ENCODE measurements at regions not wholly inside any gene's neighbourhood (a gene's known extent, or its start where the extent isn't known, plus 50 kb on each side); places are given as distances from the start of the nearest gene placed in this dataset.

- H3K36me3 ChIP-seq (ENCODE audit: control insufficient read depth, insufficient read depth, low read length) = no peaks in the 10 kb centered on the region
- no peaks in the 10 kb centered on the region for H3K27me3 ChIP-seq (ENCODE audit: control insufficient read depth, insufficient read depth, low read length)
- Mint-ChIP-seq H3K36me3 (no peaks in the 10 kb centered on the region), H3K9me3 (peaks cover 3 to 11% of the 10 kb centered on the region in 2 donors), H3K27ac (no peak overlapping the region), H3K4me3 (no peak overlapping the region), H3K27me3 (ENCODE audit: low read depth in 2 of 2) (no peaks in the 10 kb centered on the region), H3K4me1 (no peaks in the 10 kb centered on the region)
- no peaks in the 10 kb centered on the region for H3K9me3 ChIP-seq (ENCODE audit: control insufficient read depth, insufficient read depth, low read length)
- no peak for TF ChIP-seq CTCF (IDR thresholded peaks at IDR 0.05)
- H3K27ac ChIP-seq (ENCODE audit: low read length) = no peak overlapping the region
- H3K4me1 ChIP-seq (ENCODE audit: control insufficient read depth, insufficient read depth, low read length) = no peaks in the 10 kb centered on the region
- ATAC-seq (no peak), DNase-seq (no peak)
- H3K4me3 ChIP-seq (ENCODE audit: low read length) = no peak overlapping the region
- intact Hi-C loops (cut with micrococcal nuclease) = no loop called here
- WGBS (ENCODE audit: insufficient coverage) = 68% methylated on average over 4 of the region's 4 CpGs
Observed at GRCh38 chr6:121748376-121748775, 312.9 kb downstream of the GJA1 start.

- H3K9me3 ChIP-seq (ENCODE audit: control insufficient read depth, insufficient read depth, low read length) = no peaks in the 10 kb centered on the region
- peaks cover 3 to 11% of the 10 kb centered on the region in 2 donors for H3K9me3 Mint-ChIP-seq
- no peak overlapping the region for H3K4me3 ChIP-seq (ENCODE audit: low read length)
- H3K27me3 ChIP-seq (ENCODE audit: control insufficient read depth, insufficient read depth, low read length) = no peaks in the 10 kb centered on the region
- no peaks in the 10 kb centered on the region for H3K36me3 Mint-ChIP-seq
- H3K36me3 ChIP-seq (ENCODE audit: control insufficient read depth, insufficient read depth, low read length) = no peaks in the 10 kb centered on the region
- TF ChIP-seq CTCF (IDR thresholded peaks at IDR 0.05) = no peak
- WGBS (ENCODE audit: insufficient coverage) = 74% methylated on average over 2 of the region's 2 CpGs
- H3K4me1 ChIP-seq (ENCODE audit: control insufficient read depth, insufficient read depth, low read length) = no peaks in the 10 kb centered on the region
- no peak overlapping the region for H3K4me3 Mint-ChIP-seq
- no peaks in the 10 kb centered on the region for H3K4me1 Mint-ChIP-seq
- H3K27me3 Mint-ChIP-seq (ENCODE audit: low read depth in 2 of 2) = no peaks in the 10 kb centered on the region
- no peak for DNase-seq
- H3K27ac ChIP-seq (ENCODE audit: low read length) = no peak overlapping the region
- ATAC-seq = no peak
- intact Hi-C loops (cut with micrococcal nuclease) = no loop called here
- no peak overlapping the region for H3K27ac Mint-ChIP-seq
Observed at GRCh38 chr6:121748850-121749249, 313.4 kb downstream of the GJA1 start.

GRCh38 chr6:121755485-121755884, 320.0 kb downstream of the GJA1 start:
- TF ChIP-seq CTCF (IDR thresholded peaks at IDR 0.05) = no peak
- H3K27ac Mint-ChIP-seq = no peak overlapping the region
- peaks cover 3 to 6% of the 10 kb centered on the region in 2 donors for H3K9me3 Mint-ChIP-seq
- ATAC-seq (no peak), DNase-seq (no peak)
- intact Hi-C loops (cut with micrococcal nuclease) = no loop called here
- peaks cover under 1% of the 10 kb centered on the region for H3K9me3 ChIP-seq (ENCODE audit: control insufficient read depth, insufficient read depth, low read length)
- WGBS (ENCODE audit: insufficient coverage) = 60% methylated on average over 1 of the region's 1 CpG
- no peaks in the 10 kb centered on the region for H3K36me3 ChIP-seq (ENCODE audit: control insufficient read depth, insufficient read depth, low read length)
- no peaks in the 10 kb centered on the region for H3K36me3 Mint-ChIP-seq
- H3K27me3 Mint-ChIP-seq (ENCODE audit: low read depth in 2 of 2) = no peaks in the 10 kb centered on the region
- no peak overlapping the region for H3K4me3 Mint-ChIP-seq
- H3K4me3 ChIP-seq (ENCODE audit: low read length) = no peak overlapping the region
- H3K4me1 ChIP-seq (ENCODE audit: control insufficient read depth, insufficient read depth, low read length) = no peaks in the 10 kb centered on the region
- no peak overlapping the region for H3K27ac ChIP-seq (ENCODE audit: low read length)
- H3K27me3 ChIP-seq (ENCODE audit: control insufficient read depth, insufficient read depth, low read length) = no peaks in the 10 kb centered on the region
- H3K4me1 Mint-ChIP-seq = no peaks in the 10 kb centered on the region

- no peak for TF ChIP-seq CTCF (IDR thresholded peaks at IDR 0.05)
- H3K36me3 Mint-ChIP-seq = no peaks in the 10 kb centered on the region
- peaks cover 5 to 7% of the 10 kb centered on the region in 2 donors for H3K9me3 Mint-ChIP-seq
- no peak overlapping the region for H3K4me3 Mint-ChIP-seq
- Histone ChIP-seq H3K36me3 (ENCODE audit: control insufficient read depth, insufficient read depth, low read length) (no peaks in the 10 kb centered on the region), H3K27ac (ENCODE audit: low read length) (no peak overlapping the region), H3K4me1 (ENCODE audit: control insufficient read depth, insufficient read depth, low read length) (no peaks in the 10 kb centered on the region), H3K4me3 (ENCODE audit: low read length) (no peak overlapping the region), H3K27me3 (ENCODE audit: control insufficient read depth, insufficient read depth, low read length) (no peaks in the 10 kb centered on the region), H3K9me3 (ENCODE audit: control insufficient read depth, insufficient read depth, low read length) (peaks cover 9% of the 10 kb centered on the region)
- ATAC-seq = no peak
- H3K27ac Mint-ChIP-seq = no peak overlapping the region
- WGBS (ENCODE audit: insufficient coverage) = 100% methylated on average over 1 of the region's 1 CpG
- DNase-seq = no peak
- H3K27me3 Mint-ChIP-seq (ENCODE audit: low read depth in 2 of 2) = no peaks in the 10 kb centered on the region
- intact Hi-C loops (cut with micrococcal nuclease) = no loop called here
- no peaks in the 10 kb centered on the region for H3K4me1 Mint-ChIP-seq
Observed at GRCh38 chr6:121756666-121757065, 321.2 kb downstream of the GJA1 start.
